ENCODE measurements at regions not wholly inside any gene's neighbourhood (a gene's known extent, or its start where the extent isn't known, plus 50 kb on each side); places are given as distances from the start of the nearest gene placed in this dataset.
A peak's percentile ranks its signal among the peaks of the same experiment; 100 is the strongest.

GRCh38 chr16:85561248-85562092 is 51.7 kb upstream of the GSE1 start:
- H3K36me3 ChIP-seq (ENCODE audit: control insufficient read depth, insufficient read depth, low read length) = no peaks in the 10 kb centered on the region
- no peaks in the 10 kb centered on the region for H3K27me3 ChIP-seq (ENCODE audit: control insufficient read depth, insufficient read depth, low read length)
- ChIA-PET POLR2A (interaction anchor here (0.5 to 0.9 kb wide), 3 partner anchors 17 to 96 kb away, joined by 3 to 9 read pairs (median 4); no protein-coding TSS in a partner anchor), CTCF (interaction anchor here (0.7 kb wide), 1 partner anchor 33 kb away, joined by 4 read pairs; no protein-coding TSS in a partner anchor)
- H3K9me3 ChIP-seq (ENCODE audit: control insufficient read depth, insufficient read depth, low read depth, low read length) = no peaks in the 10 kb centered on the region
- no peak for TF ChIP-seq TCF7L2 (IDR thresholded peaks at IDR 0.05; ENCODE audit: low read depth, low read length)
- TF ChIP-seq, protein P1, sequence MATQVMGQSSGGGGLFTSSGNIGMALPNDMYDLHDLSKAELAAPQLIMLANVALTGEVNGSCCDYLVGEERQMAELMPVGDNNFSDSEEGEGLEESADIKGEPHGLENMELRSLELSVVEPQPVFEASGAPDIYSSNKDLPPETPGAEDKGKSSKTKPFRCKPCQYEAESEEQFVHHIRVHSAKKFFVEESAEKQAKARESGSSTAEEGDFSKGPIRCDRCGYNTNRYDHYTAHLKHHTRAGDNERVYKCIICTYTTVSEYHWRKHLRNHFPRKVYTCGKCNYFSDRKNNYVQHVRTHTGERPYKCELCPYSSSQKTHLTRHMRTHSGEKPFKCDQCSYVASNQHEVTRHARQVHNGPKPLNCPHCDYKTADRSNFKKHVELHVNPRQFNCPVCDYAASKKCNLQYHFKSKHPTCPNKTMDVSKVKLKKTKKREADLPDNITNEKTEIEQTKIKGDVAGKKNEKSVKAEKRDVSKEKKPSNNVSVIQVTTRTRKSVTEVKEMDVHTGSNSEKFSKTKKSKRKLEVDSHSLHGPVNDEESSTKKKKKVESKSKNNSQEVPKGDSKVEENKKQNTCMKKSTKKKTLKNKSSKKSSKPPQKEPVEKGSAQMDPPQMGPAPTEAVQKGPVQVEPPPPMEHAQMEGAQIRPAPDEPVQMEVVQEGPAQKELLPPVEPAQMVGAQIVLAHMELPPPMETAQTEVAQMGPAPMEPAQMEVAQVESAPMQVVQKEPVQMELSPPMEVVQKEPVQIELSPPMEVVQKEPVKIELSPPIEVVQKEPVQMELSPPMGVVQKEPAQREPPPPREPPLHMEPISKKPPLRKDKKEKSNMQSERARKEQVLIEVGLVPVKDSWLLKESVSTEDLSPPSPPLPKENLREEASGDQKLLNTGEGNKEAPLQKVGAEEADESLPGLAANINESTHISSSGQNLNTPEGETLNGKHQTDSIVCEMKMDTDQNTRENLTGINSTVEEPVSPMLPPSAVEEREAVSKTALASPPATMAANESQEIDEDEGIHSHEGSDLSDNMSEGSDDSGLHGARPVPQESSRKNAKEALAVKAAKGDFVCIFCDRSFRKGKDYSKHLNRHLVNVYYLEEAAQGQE (IDR thresholded peaks at IDR 0.05; ENCODE audit: insufficient read depth in 1 of 2, low read depth in 2 of 2, low read length in 1 of 2) = no peak
- TF ChIP-seq POLR2AphosphoS5 (IDR thresholded peaks at IDR 0.05; ENCODE audit: low read depth, low read length) = no peak
- TF ChIP-seq CTCF (IDR thresholded peaks at IDR 0.05) = no peak
- no peak for TF ChIP-seq SIN3A (IDR thresholded peaks at IDR 0.05; ENCODE audit: borderline replicate concordance, insufficient read depth, low read depth, low read length)
- in situ Hi-C loops (cut with HindIII; ENCODE audit: low pct_unique_long_range_greater_than_20kb, low sequenced_read_pairs) (no loop called here), intact Hi-C loops (cut with micrococcal nuclease; ENCODE audit: unreplicated experiment) (no loop called here)
- no TSS peak for BruUV-seq (replicated peaks)
- H3K4me3 ChIP-seq (ENCODE audit: low read depth in 2 of 2, low read length in 2 of 2) = peak overlapping the region in 1 of 2 experiments; percentile 4; a peak in 1 of 4 replicates
- peak overlapping the region; percentile 94 for H3K27ac ChIP-seq (ENCODE audit: low read length)
- ATAC-seq (no peak), DNase-seq (ENCODE audit: low read depth, low spot score) (no peak)
- peaks cover 64% of the 10 kb centered on the region for H3K4me1 ChIP-seq (ENCODE audit: control insufficient read depth, insufficient read depth, low read length)

DNA sequence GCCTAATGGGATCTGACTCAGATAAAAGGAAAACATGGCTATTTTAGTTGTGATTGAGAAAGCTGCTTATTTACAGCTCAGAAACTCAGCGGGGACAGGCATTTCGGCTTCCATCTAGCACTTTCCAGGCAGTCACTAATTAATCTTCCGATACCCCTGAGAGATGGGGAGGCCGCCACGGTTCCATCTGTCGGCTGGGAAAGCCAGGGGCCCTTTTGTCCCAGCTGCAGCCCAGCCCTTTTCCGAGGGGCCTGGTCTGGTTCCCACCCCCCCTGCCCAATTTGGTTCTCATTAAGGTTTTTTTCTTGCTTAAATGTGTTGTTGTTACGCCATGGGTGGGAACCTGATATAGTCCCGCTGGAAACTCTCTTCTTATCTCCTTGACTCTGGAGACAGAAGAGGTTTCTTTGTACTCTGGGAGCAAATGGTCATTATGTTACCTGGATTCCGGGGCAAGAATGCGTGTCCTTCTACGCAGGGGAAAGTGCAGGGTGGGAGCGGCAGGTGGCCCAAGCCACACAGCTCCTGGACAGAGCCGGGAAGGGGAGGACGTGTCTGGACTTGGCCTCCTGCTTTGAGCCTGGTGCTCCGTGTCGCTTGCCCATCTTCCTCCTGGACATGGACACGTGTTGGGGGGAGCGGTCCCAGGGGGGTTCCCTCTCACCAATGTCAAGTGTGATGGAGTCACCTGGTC is 50.9 kb upstream of the GSE1 start:
- no peak for TF ChIP-seq SIN3A (IDR thresholded peaks at IDR 0.05; ENCODE audit: borderline replicate concordance, insufficient read depth, low read depth, low read length)
- TF ChIP-seq TCF7L2 (IDR thresholded peaks at IDR 0.05; ENCODE audit: low read depth, low read length) = no peak
- TF ChIP-seq CTCF (IDR thresholded peaks at IDR 0.05) = no peak
- TF ChIP-seq, protein P1 (IDR thresholded peaks at IDR 0.05; ENCODE audit: insufficient read depth in 1 of 2, low read depth in 2 of 2, low read length in 1 of 2) = no peak
- no peak for TF ChIP-seq POLR2AphosphoS5 (IDR thresholded peaks at IDR 0.05; ENCODE audit: low read depth, low read length)
- no peaks in the 10 kb centered on the region for H3K9me3 ChIP-seq (ENCODE audit: control insufficient read depth, insufficient read depth, low read depth, low read length)
- ATAC-seq (no peak), DNase-seq (ENCODE audit: low read depth, low spot score) (no peak)
- peak overlapping the region in 1 of 2 experiments; percentile 8; a peak in 1 of 4 replicates for H3K4me3 ChIP-seq (ENCODE audit: low read depth in 2 of 2, low read length in 2 of 2)
- intact Hi-C loops (cut with micrococcal nuclease; ENCODE audit: unreplicated experiment) (no loop called here), in situ Hi-C loops (cut with HindIII; ENCODE audit: low pct_unique_long_range_greater_than_20kb, low sequenced_read_pairs) (no loop called here)
- POLR2A ChIA-PET = interaction anchor here (0.5 to 0.6 kb wide), 2 partner anchors 17 to 19 kb away, joined by 4 to 9 read pairs; no protein-coding TSS in a partner anchor
- peaks cover 70% of the 10 kb centered on the region for H3K4me1 ChIP-seq (ENCODE audit: control insufficient read depth, insufficient read depth, low read length)
- H3K36me3 ChIP-seq (ENCODE audit: control insufficient read depth, insufficient read depth, low read length) = no peaks in the 10 kb centered on the region
- CTCF ChIA-PET = no interaction called here
- no peaks in the 10 kb centered on the region for H3K27me3 ChIP-seq (ENCODE audit: control insufficient read depth, insufficient read depth, low read length)
- BruUV-seq (replicated peaks) = no TSS peak
- H3K27ac ChIP-seq (ENCODE audit: low read length) = peak overlapping the region; percentile 94
